ENCODE measurements at regions not wholly inside any gene's neighbourhood (a gene's known extent, or its start where the extent isn't known, plus 50 kb on each side); places are given as distances from the start of the nearest gene placed in this dataset.
"Not testable (repeated sequence)": the region's sequence is repeated elsewhere in the genome, so short reads cannot be mapped to it uniquely, and the experiment has no call there.

GRCh38 chr6:51098791-51099190 lies 280.1 kb downstream of the TFAP2B start:
- Mint-ChIP-seq H3K27me3 (ENCODE audit: low read depth) (no peaks in the 10 kb centered on the region), H3K4me1 (ENCODE audit: low read depth) (no peaks in the 10 kb centered on the region), H3K36me3 (ENCODE audit: low read depth) (no peaks in the 10 kb centered on the region), H3K27ac (no peak overlapping the region), H3K4me3 (no peak overlapping the region), H3K9me3 (peaks cover 4% of the 10 kb centered on the region)

GRCh38 chr6:51099201-51099600 lies 280.5 kb downstream of the TFAP2B start:
- H3K9me3 Mint-ChIP-seq, result peaks cover 4% of the 10 kb centered on the region
- H3K4me3 Mint-ChIP-seq, result no peak overlapping the region
- no peaks in the 10 kb centered on the region for H3K27me3 Mint-ChIP-seq (ENCODE audit: low read depth)
- no peak overlapping the region for H3K27ac Mint-ChIP-seq
- H3K36me3 Mint-ChIP-seq (ENCODE audit: low read depth), result no peaks in the 10 kb centered on the region
- no peaks in the 10 kb centered on the region for H3K4me1 Mint-ChIP-seq (ENCODE audit: low read depth)

GRCh38 chr6:51105357-51105756 lies 286.7 kb downstream of the TFAP2B start:
- no peaks in the 10 kb centered on the region for H3K4me1 Mint-ChIP-seq (ENCODE audit: low read depth)
- no peaks in the 10 kb centered on the region for H3K9me3 Mint-ChIP-seq
- no peaks in the 10 kb centered on the region for H3K36me3 Mint-ChIP-seq (ENCODE audit: low read depth)
- H3K4me3 Mint-ChIP-seq, result no peak overlapping the region
- H3K27ac Mint-ChIP-seq, result no peak overlapping the region
- no peaks in the 10 kb centered on the region for H3K27me3 Mint-ChIP-seq (ENCODE audit: low read depth)

- H3K27me3 Mint-ChIP-seq (ENCODE audit: low read depth), result no peaks in the 10 kb centered on the region
- H3K36me3 Mint-ChIP-seq (ENCODE audit: low read depth), result no peaks in the 10 kb centered on the region
- H3K9me3 Mint-ChIP-seq, result no peaks in the 10 kb centered on the region
- no peak overlapping the region for H3K4me3 Mint-ChIP-seq
- no peak overlapping the region for H3K27ac Mint-ChIP-seq
- no peaks in the 10 kb centered on the region for H3K4me1 Mint-ChIP-seq (ENCODE audit: low read depth)
Observed at GRCh38 chr6:51107769-51108203, 289.1 kb downstream of the TFAP2B start.

GRCh38 chr6:51108563-51109234 lies 290.0 kb downstream of the TFAP2B start:
- Mint-ChIP-seq H3K27ac (no peak overlapping the region), H3K4me1 (ENCODE audit: low read depth) (no peaks in the 10 kb centered on the region), H3K4me3 (no peak overlapping the region), H3K27me3 (ENCODE audit: low read depth) (no peaks in the 10 kb centered on the region), H3K36me3 (ENCODE audit: low read depth) (no peaks in the 10 kb centered on the region), H3K9me3 (no peaks in the 10 kb centered on the region)

GRCh38 chr6:51112731-51113130 lies 294.1 kb downstream of the TFAP2B start:
- Mint-ChIP-seq H3K9me3 (no peaks in the 10 kb centered on the region), H3K4me3 (no peak overlapping the region), H3K27me3 (ENCODE audit: low read depth) (no peaks in the 10 kb centered on the region), H3K36me3 (ENCODE audit: low read depth) (no peaks in the 10 kb centered on the region), H3K27ac (no peak overlapping the region), H3K4me1 (ENCODE audit: low read depth) (no peaks in the 10 kb centered on the region)

- Mint-ChIP-seq H3K9me3 (no peaks in the 10 kb centered on the region), H3K4me3 (no peak overlapping the region), H3K36me3 (ENCODE audit: low read depth) (no peaks in the 10 kb centered on the region), H3K27me3 (ENCODE audit: low read depth) (no peaks in the 10 kb centered on the region), H3K4me1 (ENCODE audit: low read depth) (no peaks in the 10 kb centered on the region), H3K27ac (no peak overlapping the region)
Observed at GRCh38 chr6:51116723-51117122, 298.1 kb downstream of the TFAP2B start.

- H3K9me3 Mint-ChIP-seq, result peaks cover 7% of the 10 kb centered on the region
- H3K4me3 Mint-ChIP-seq, result no peak overlapping the region
- no peak overlapping the region for H3K27ac Mint-ChIP-seq
- H3K27me3 Mint-ChIP-seq (ENCODE audit: low read depth), result no peaks in the 10 kb centered on the region
- no peaks in the 10 kb centered on the region for H3K4me1 Mint-ChIP-seq (ENCODE audit: low read depth)
- H3K36me3 Mint-ChIP-seq (ENCODE audit: low read depth), result no peaks in the 10 kb centered on the region
Observed at GRCh38 chr6:51118792-51119191, 300.1 kb downstream of the TFAP2B start.

GRCh38 chr6:51120016-51120415 lies 301.3 kb downstream of the TFAP2B start:
- Mint-ChIP-seq H3K4me1 (ENCODE audit: low read depth) (no peaks in the 10 kb centered on the region), H3K27me3 (ENCODE audit: low read depth) (no peaks in the 10 kb centered on the region), H3K36me3 (ENCODE audit: low read depth) (no peaks in the 10 kb centered on the region), H3K9me3 (peaks cover 7% of the 10 kb centered on the region), H3K4me3 (no peak overlapping the region), H3K27ac (no peak overlapping the region)

GRCh38 chr6:51121380-51121976 lies 302.8 kb downstream of the TFAP2B start:
- not testable (repeated sequence) for H3K27me3 Mint-ChIP-seq (ENCODE audit: low read depth); H3K9me3 Mint-ChIP-seq; H3K27ac Mint-ChIP-seq; H3K36me3 Mint-ChIP-seq (ENCODE audit: low read depth); H3K4me1 Mint-ChIP-seq (ENCODE audit: low read depth); H3K4me3 Mint-ChIP-seq

GRCh38 chr6:51129043-51129442 lies 310.4 kb downstream of the TFAP2B start:
- H3K4me1 Mint-ChIP-seq (ENCODE audit: low read depth), result no peaks in the 10 kb centered on the region
- H3K4me3 Mint-ChIP-seq, result no peak overlapping the region
- no peak overlapping the region for H3K27ac Mint-ChIP-seq
- no peaks in the 10 kb centered on the region for H3K36me3 Mint-ChIP-seq (ENCODE audit: low read depth)
- H3K9me3 Mint-ChIP-seq, result peaks cover 5% of the 10 kb centered on the region
- no peaks in the 10 kb centered on the region for H3K27me3 Mint-ChIP-seq (ENCODE audit: low read depth)

GRCh38 chr6:51137777-51138176 lies 319.1 kb downstream of the TFAP2B start:
- Mint-ChIP-seq H3K36me3 (ENCODE audit: low read depth) (no peaks in the 10 kb centered on the region), H3K27me3 (ENCODE audit: low read depth) (no peaks in the 10 kb centered on the region), H3K27ac (no peak overlapping the region), H3K4me1 (ENCODE audit: low read depth) (no peaks in the 10 kb centered on the region), H3K4me3 (no peak overlapping the region), H3K9me3 (peaks cover 5% of the 10 kb centered on the region)

- no peak overlapping the region for H3K27ac Mint-ChIP-seq
- H3K36me3 Mint-ChIP-seq (ENCODE audit: low read depth), result no peaks in the 10 kb centered on the region
- peaks cover 5% of the 10 kb centered on the region for H3K9me3 Mint-ChIP-seq
- H3K27me3 Mint-ChIP-seq (ENCODE audit: low read depth), result no peaks in the 10 kb centered on the region
- no peak overlapping the region for H3K4me3 Mint-ChIP-seq
- H3K4me1 Mint-ChIP-seq (ENCODE audit: low read depth), result no peaks in the 10 kb centered on the region
Observed at GRCh38 chr6:51139950-51140385, 321.3 kb downstream of the TFAP2B start.

- Mint-ChIP-seq H3K4me1 (ENCODE audit: low read depth) (no peaks in the 10 kb centered on the region), H3K36me3 (ENCODE audit: low read depth) (no peaks in the 10 kb centered on the region), H3K9me3 (peaks cover 5% of the 10 kb centered on the region), H3K27ac (no peak overlapping the region), H3K4me3 (no peak overlapping the region), H3K27me3 (ENCODE audit: low read depth) (no peaks in the 10 kb centered on the region)
Observed at GRCh38 chr6:51141080-51141479, 322.4 kb downstream of the TFAP2B start.

GRCh38 chr6:51147756-51148155 lies 329.1 kb downstream of the TFAP2B start:
- no peaks in the 10 kb centered on the region for H3K4me1 Mint-ChIP-seq (ENCODE audit: low read depth)
- H3K9me3 Mint-ChIP-seq, result peaks cover 2% of the 10 kb centered on the region
- H3K27me3 Mint-ChIP-seq (ENCODE audit: low read depth), result no peaks in the 10 kb centered on the region
- no peaks in the 10 kb centered on the region for H3K36me3 Mint-ChIP-seq (ENCODE audit: low read depth)
- no peak overlapping the region for H3K27ac Mint-ChIP-seq
- H3K4me3 Mint-ChIP-seq, result no peak overlapping the region
